ENCODE measurements at regions not wholly inside any gene's neighbourhood (a gene's known extent, or its start where the extent isn't known, plus 50 kb on each side); places are given as distances from the start of the nearest gene placed in this dataset.

- Histone ChIP-seq H3K27ac (no peak overlapping the region), H3K4me1 (no peaks in the 10 kb centered on the region), H3K4me3 (no peak overlapping the region), H3K36me3 (no peaks in the 10 kb centered on the region), H3K27me3 (no peaks in the 10 kb centered on the region), H3K9me3 (no peaks in the 10 kb centered on the region)
- DNase-seq (no peak), ATAC-seq (ENCODE audit: low FRiP score in 2 of 2) (peak in 1 of 2 donors; percentile 38)
- no peak for TF ChIP-seq POLR2A (IDR thresholded peaks at IDR 0.05)
- TF ChIP-seq CTCF (IDR thresholded peaks at IDR 0.05) = no peak
- no peak for TF ChIP-seq POLR2AphosphoS5 (IDR thresholded peaks at IDR 0.05)
- no peak for TF ChIP-seq EP300 (IDR thresholded peaks at IDR 0.05)
- 85% methylated on average over 14 of the region's 14 CpGs for WGBS, 2 donors
These were observed 77.2 kb downstream of the TSN start for GRCh38 chr2:121832412-121833357.

GRCh38 chr2:121833358-121833723 lies 77.9 kb downstream of the TSN start:
- no peaks in the 10 kb centered on the region for H3K4me1 ChIP-seq
- no peaks in the 10 kb centered on the region for H3K9me3 ChIP-seq
- H3K4me3 ChIP-seq = no peak overlapping the region
- H3K27me3 ChIP-seq = no peaks in the 10 kb centered on the region
- ATAC-seq (ENCODE audit: low FRiP score in 2 of 2) = no peak
- TF ChIP-seq POLR2A (IDR thresholded peaks at IDR 0.05) = no peak
- TF ChIP-seq CTCF (IDR thresholded peaks at IDR 0.05) = no peak
- TF ChIP-seq EP300 (IDR thresholded peaks at IDR 0.05) = no peak
- no peak for TF ChIP-seq POLR2AphosphoS5 (IDR thresholded peaks at IDR 0.05)
- 85 to 86% methylated on average over 4 of the region's 4 CpGs for WGBS, 2 donors
- H3K36me3 ChIP-seq = no peaks in the 10 kb centered on the region
- DNase-seq = no peak
- H3K27ac ChIP-seq = no peak overlapping the region

- Histone ChIP-seq H3K9me3 (no peaks in the 10 kb centered on the region), H3K27ac (no peak overlapping the region), H3K36me3 (no peaks in the 10 kb centered on the region), H3K4me1 (no peaks in the 10 kb centered on the region), H3K27me3 (no peaks in the 10 kb centered on the region), H3K4me3 (no peak overlapping the region)
- DNase-seq (no peak), ATAC-seq (ENCODE audit: low FRiP score in 2 of 2) (no peak)
- WGBS, 2 donors = 70 to 74% methylated on average over 9 to 10 of the region's 10 CpGs
- TF ChIP-seq EP300 (IDR thresholded peaks at IDR 0.05) (no peak), POLR2AphosphoS5 (IDR thresholded peaks at IDR 0.05) (no peak), POLR2A (IDR thresholded peaks at IDR 0.05) (no peak), CTCF (IDR thresholded peaks at IDR 0.05) (no peak)
These were observed 81.2 kb downstream of the TSN start for GRCh38 chr2:121836611-121837010.

GRCh38 chr2:121837591-121837990 lies 82.1 kb downstream of the TSN start:
- no peaks in the 10 kb centered on the region for H3K4me1 ChIP-seq
- ATAC-seq (ENCODE audit: low FRiP score in 2 of 2) (peak in 1 of 2 donors; percentile 64), DNase-seq (no peak)
- no peaks in the 10 kb centered on the region for H3K36me3 ChIP-seq
- no peak overlapping the region for H3K27ac ChIP-seq
- 84 to 86% methylated on average over 3 of the region's 3 CpGs for WGBS, 2 donors
- H3K27me3 ChIP-seq = no peaks in the 10 kb centered on the region
- no peaks in the 10 kb centered on the region for H3K9me3 ChIP-seq
- TF ChIP-seq CTCF (IDR thresholded peaks at IDR 0.05) (no peak), POLR2AphosphoS5 (IDR thresholded peaks at IDR 0.05) (no peak), EP300 (IDR thresholded peaks at IDR 0.05) (no peak), POLR2A (IDR thresholded peaks at IDR 0.05) (no peak)
- H3K4me3 ChIP-seq = no peak overlapping the region

GRCh38 chr2:121838551-121838950 lies 83.1 kb downstream of the TSN start:
- DNase-seq = no peak
- Histone ChIP-seq H3K27me3 (no peaks in the 10 kb centered on the region), H3K9me3 (no peaks in the 10 kb centered on the region), H3K4me3 (no peak overlapping the region), H3K27ac (no peak overlapping the region), H3K36me3 (no peaks in the 10 kb centered on the region), H3K4me1 (no peaks in the 10 kb centered on the region)
- WGBS, 2 donors = 93 to 96% methylated on average over 2 of the region's 2 CpGs
- ATAC-seq (ENCODE audit: low FRiP score in 2 of 2) = no peak
- TF ChIP-seq POLR2A (IDR thresholded peaks at IDR 0.05) = no peak
- TF ChIP-seq POLR2AphosphoS5 (IDR thresholded peaks at IDR 0.05) = no peak
- TF ChIP-seq EP300 (IDR thresholded peaks at IDR 0.05) = no peak
- no peak for TF ChIP-seq CTCF (IDR thresholded peaks at IDR 0.05)
